HG03442 (cell line): ENCODE measurements at regions not wholly inside any gene's neighbourhood (a gene's known extent, or its start where the extent isn't known, plus 50 kb on each side); places are given as distances from the start of the nearest gene placed in this dataset.

ENCODE experiments used
- ATAC-seq: cut with Tn5 transposase; IDR thresholded peaks from one replicate; pipeline ENCODE4 v1.9.1; 2021; ENCODE audit warnings: mild to moderate bottlenecking, moderate library complexity; ENCODE audit not compliant: unreplicated experiment

- no peak for ATAC-seq
Observed at GRCh38 chr16:82360024-82360783, 190.2 kb upstream of the MPHOSPH6 start.

- ATAC-seq, result no peak
Observed at GRCh38 chr16:82358606-82359221, 188.7 kb upstream of the MPHOSPH6 start.

- ATAC-seq, result no peak
Observed at GRCh38 chr16:82358161-82358560, 188.1 kb upstream of the MPHOSPH6 start.

GRCh38 chr16:82357237-82357636 lies 187.2 kb upstream of the MPHOSPH6 start:
- no peak for ATAC-seq

- no peak for ATAC-seq
Observed at GRCh38 chr16:82350560-82350959, 180.5 kb upstream of the MPHOSPH6 start.

GRCh38 chr16:82345318-82345717 lies 175.3 kb upstream of the MPHOSPH6 start:
- no peak for ATAC-seq

GRCh38 chr16:82344157-82344556 lies 174.1 kb upstream of the MPHOSPH6 start:
- no peak for ATAC-seq

- no peak for ATAC-seq
Observed at GRCh38 chr16:82341146-82341669, 171.2 kb upstream of the MPHOSPH6 start.

- ATAC-seq, result no peak
Observed at GRCh38 chr16:82340531-82340930, 170.5 kb upstream of the MPHOSPH6 start.

- ATAC-seq, result no peak
Observed at GRCh38 chr16:82337355-82337754, 167.3 kb upstream of the MPHOSPH6 start.

- no peak for ATAC-seq
Observed at GRCh38 chr16:82331974-82332750, 162.1 kb upstream of the MPHOSPH6 start.

- no peak for ATAC-seq
Observed at GRCh38 chr16:82331397-82331796, 161.4 kb upstream of the MPHOSPH6 start.

GRCh38 chr16:82329504-82330192 lies 159.6 kb upstream of the MPHOSPH6 start:
- ATAC-seq, result no peak

GRCh38 chr16:82328881-82329469 lies 159.0 kb upstream of the MPHOSPH6 start:
- ATAC-seq, result no peak

GRCh38 chr16:82323171-82323570 lies 153.1 kb upstream of the MPHOSPH6 start:
- no peak for ATAC-seq

GRCh38 chr16:82322177-82322576 lies 152.2 kb upstream of the MPHOSPH6 start:
- no peak for ATAC-seq

GRCh38 chr16:82319038-82319437 lies 149.0 kb upstream of the MPHOSPH6 start:
- no peak for ATAC-seq

- no peak for ATAC-seq
Observed at GRCh38 chr16:82317411-82318167, 147.6 kb upstream of the MPHOSPH6 start.

- no peak for ATAC-seq
Observed at GRCh38 chr16:82313754-82314153, 143.7 kb upstream of the MPHOSPH6 start.

- ATAC-seq, result no peak
Observed at GRCh38 chr16:82311528-82311927, 141.5 kb upstream of the MPHOSPH6 start.
